Right hindlimb (tissue), 1 donor: ENCODE measurements at regions not wholly inside any gene's neighbourhood (a gene's known extent, or its start where the extent isn't known, plus 50 kb on each side); places are given as distances from the start of the nearest gene placed in this dataset.
A peak's percentile ranks its signal among the peaks of the same experiment; 100 is the strongest.
"Not testable (repeated sequence)": the region's sequence is repeated elsewhere in the genome, so short reads cannot be mapped to it uniquely, and the experiment has no call there.

Experiments used
- DNase-seq: peaks from one replicate; pipeline ENCODE4 v3.0.0-alpha.2; 2018

DNA sequence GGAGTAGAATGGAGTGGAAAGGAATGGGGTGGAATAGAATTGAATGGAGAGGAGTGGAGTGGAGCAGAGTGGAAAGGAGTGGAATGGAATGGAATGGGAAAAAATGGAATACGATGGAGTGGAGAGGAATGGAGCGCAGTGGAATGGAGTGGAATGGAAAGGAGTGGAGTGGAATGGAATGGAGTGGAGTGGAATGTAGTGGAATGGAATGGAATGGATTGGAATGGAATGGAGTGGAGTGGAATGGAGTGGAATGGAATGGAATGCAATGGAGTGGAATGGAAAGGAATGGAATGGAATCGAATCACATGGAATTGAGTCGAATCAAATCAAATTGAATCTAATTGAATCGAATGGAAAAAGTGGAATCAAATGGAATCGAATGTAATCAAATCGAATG, 1016.1 kb downstream of the CDY1 start:
- DNase-seq: no peak

GRCh38 chrY:26645856-26646255, 1023.9 kb downstream of the CDY1 start:
- not testable (repeated sequence) for DNase-seq

GRCh38 chrY:26648240-26648639, 1026.3 kb downstream of the CDY1 start:
- not testable (repeated sequence) for DNase-seq

DNA sequence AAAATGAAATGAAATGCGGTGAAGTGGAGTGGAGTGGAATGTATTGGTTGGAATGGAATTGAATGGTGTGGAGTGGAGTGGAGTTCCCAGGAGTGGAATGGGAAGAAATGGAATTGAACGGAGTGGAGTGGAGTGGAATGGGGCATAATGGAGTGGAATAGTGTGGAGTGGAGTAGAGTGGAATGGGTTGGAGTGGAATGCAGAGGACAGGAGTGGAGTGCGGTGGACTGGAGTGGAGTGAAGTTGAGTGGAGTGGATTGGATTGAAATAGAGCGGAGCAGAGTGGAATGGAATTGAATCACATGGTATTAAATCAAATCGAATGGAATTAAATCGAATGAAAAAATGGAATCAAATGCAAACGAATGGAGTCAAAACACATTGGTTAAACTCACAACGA, 1042.3 kb downstream of the CDY1 start:
- not testable (repeated sequence) for DNase-seq

- not testable (repeated sequence) for DNase-seq
Observed at GRCh38 chrY:26666691-26667090, 1044.8 kb downstream of the CDY1 start.

DNA sequence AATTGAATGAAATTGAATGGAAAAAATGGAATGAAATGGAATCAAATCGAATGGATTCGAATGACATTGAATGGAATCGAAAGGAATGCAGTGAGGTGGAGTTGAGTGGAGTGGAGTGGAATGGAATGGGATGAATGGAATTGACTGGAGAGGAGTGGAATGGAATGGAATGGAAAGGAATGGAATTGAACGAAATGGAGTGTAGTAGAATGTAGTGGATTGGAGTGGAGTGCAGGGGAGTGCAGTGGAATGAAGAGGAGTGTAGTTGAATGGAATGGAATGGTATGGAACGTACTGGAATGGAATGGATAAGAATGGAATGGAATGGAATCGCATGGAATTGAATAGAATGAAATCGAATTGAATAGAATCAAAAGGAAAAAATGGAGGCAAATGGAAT, 1047.3 kb downstream of the CDY1 start:
- DNase-seq: not testable (repeated sequence)

- peak; percentile 19 for DNase-seq
Observed at GRCh38 chrY:26670360-26670871, 1048.5 kb downstream of the CDY1 start.

GRCh38 chrY:26670881-26671879, 1049.3 kb downstream of the CDY1 start:
- peak; percentile 40 for DNase-seq
